Cerebellar nuclear complex (tissue), 1 donor: ENCODE measurements at regions not wholly inside any gene's neighbourhood (a gene's known extent, or its start where the extent isn't known, plus 50 kb on each side); places are given as distances from the start of the nearest gene placed in this dataset.
"Not testable (repeated sequence)": the region's sequence is repeated elsewhere in the genome, so short reads cannot be mapped to it uniquely, and the experiment has no call there.

Experiments used
- DNase-seq, 2 experiments: peaks; one replicate each; lab custom pipeline; 2025; lab: John Stamatoyannopoulos, UW

- not testable (repeated sequence) for DNase-seq
These were observed 65.8 kb upstream of the IKBKE start for GRCh38 chr1:206404309-206405027.

- DNase-seq: not testable (repeated sequence)
These were observed 65.0 kb upstream of the IKBKE start for GRCh38 chr1:206405282-206405681.

- DNase-seq: not testable (repeated sequence)
These were observed 61.6 kb upstream of the IKBKE start for GRCh38 chr1:206408371-206409288.

- DNase-seq: no peak
These were observed 59.0 kb upstream of the IKBKE start for GRCh38 chr1:206411321-206411720.

- no peak for DNase-seq
These were observed 54.3 kb upstream of the IKBKE start for GRCh38 chr1:206415942-206416341.

GRCh38 chr1:206417774-206418614, 52.3 kb upstream of the IKBKE start:
- DNase-seq: no peak

- no peak for DNase-seq
These were observed 51.0 kb upstream of the IKBKE start for GRCh38 chr1:206419250-206419649.

GRCh38 chr1:206419783-206420182, 50.5 kb upstream of the IKBKE start:
- no peak for DNase-seq

- no peak for DNase-seq
These were observed 49.8 kb upstream of the IKBKE start for GRCh38 chr1:206420471-206420870.
